H9 (cell line): ENCODE measurements at regions not wholly inside any gene's neighbourhood (a gene's known extent, or its start where the extent isn't known, plus 50 kb on each side); places are given as distances from the start of the nearest gene placed in this dataset.

Experiments used
- DNase-seq: peaks from one replicate; pipeline ENCODE4 v3.0.0-alpha.2; 2017
- H2AFZ ChIP-seq: one replicate; pipeline ENCODE4 v1.6.1; 2013; ENCODE audit warnings: mild to moderate bottlenecking, low read length, control low read depth, moderate library complexity
- H2AK5ac ChIP-seq: 2 replicates; pipeline ENCODE4 v1.6.1; 2013; ENCODE audit warnings: low read length, control low read depth, mixed read lengths; ENCODE audit not compliant: insufficient read length
- H2BK120ac ChIP-seq: one replicate; pipeline ENCODE4 v1.6.1; 2013; ENCODE audit warnings: low read depth, mild to moderate bottlenecking, low read length, control low read depth, inconsistent platforms; ENCODE audit not compliant: poor library complexity, severe bottlenecking
- H2BK12ac ChIP-seq: 2 replicates; pipeline ENCODE4 v1.6.1; 2013; ENCODE audit warnings: low read length, control low read depth, mixed read lengths, low read depth; ENCODE audit not compliant: insufficient read length
- H2BK15ac ChIP-seq: 2 replicates; pipeline ENCODE4 v1.6.1; 2013; ENCODE audit warnings: low read depth, low read length, control low read depth
- H2BK20ac ChIP-seq: one replicate; pipeline ENCODE4 v1.6.1; 2013; ENCODE audit warnings: low read depth, mild to moderate bottlenecking, low read length, control low read depth, inconsistent platforms; ENCODE audit not compliant: poor library complexity, severe bottlenecking
- H2BK5ac ChIP-seq: 2 replicates; pipeline ENCODE4 v1.6.1; 2013; ENCODE audit warnings: low read length, control low read depth, mixed read lengths; ENCODE audit not compliant: insufficient read length
- H3K14ac ChIP-seq: 2 replicates; pipeline ENCODE4 v1.6.1; 2013; ENCODE audit warnings: low read length, control low read depth; ENCODE audit not compliant: insufficient read depth
- H3K18ac ChIP-seq: 2 replicates; pipeline ENCODE4 v1.6.1; 2013; ENCODE audit warnings: low read depth, mild to moderate bottlenecking, mixed read lengths, low read length, control low read depth; ENCODE audit not compliant: insufficient read length
- H3K23ac ChIP-seq: 2 replicates; pipeline ENCODE4 v1.6.1; 2013; ENCODE audit warnings: low read length, control low read depth, mixed read lengths, low read depth; ENCODE audit not compliant: insufficient read length
- H3K23me2 ChIP-seq: 2 replicates; pipeline ENCODE4 v1.6.1; 2013; ENCODE audit warnings: low read depth, mild to moderate bottlenecking, mixed read lengths, low read length, control low read depth; ENCODE audit not compliant: insufficient read length, poor library complexity, severe bottlenecking
- H3K27ac ChIP-seq: 2 replicates; pipeline ENCODE4 v1.5.1; 2013; ENCODE audit warnings: low read length, control low read depth, mixed read lengths, low read depth; ENCODE audit not compliant: insufficient read length
- H3K27me3 ChIP-seq: 2 replicates; pipeline ENCODE4 v1.6.1; 2013; ENCODE audit warnings: low read length, control low read depth, inconsistent platforms; ENCODE audit not compliant: insufficient read depth
- H3K4ac ChIP-seq: 2 replicates; pipeline ENCODE4 v1.6.1; 2013; ENCODE audit warnings: low read depth, mild to moderate bottlenecking, control low read depth, inconsistent platforms, low read length, moderate library complexity
- H3K4me1 ChIP-seq: 2 replicates; pipeline ENCODE4 v1.6.1; 2013; ENCODE audit warnings: low read length, control low read depth, inconsistent platforms; ENCODE audit not compliant: insufficient read depth
- H3K4me2 ChIP-seq: 2 replicates; pipeline ENCODE4 v1.6.1; 2013; ENCODE audit warnings: low read length, control low read depth, mixed read lengths; ENCODE audit not compliant: insufficient read length, insufficient read depth
- H3K56ac ChIP-seq: 2 replicates; pipeline ENCODE4 v1.6.1; 2013; ENCODE audit warnings: low read depth, mild to moderate bottlenecking, mixed read lengths, low read length, control low read depth; ENCODE audit not compliant: insufficient read length
- H3K79me1 ChIP-seq: 2 replicates; pipeline ENCODE4 v1.6.1; 2013; ENCODE audit warnings: low read depth, mild to moderate bottlenecking, moderate library complexity, low read length, control low read depth, inconsistent platforms; ENCODE audit not compliant: insufficient read depth, poor library complexity, severe bottlenecking
- H3K79me2 ChIP-seq: 2 replicates; pipeline ENCODE4 v1.6.1; 2013; ENCODE audit warnings: low read length, control low read depth, inconsistent platforms; ENCODE audit not compliant: insufficient read depth
- H3K9ac ChIP-seq: 2 replicates; pipeline ENCODE4 v1.6.1; 2013; ENCODE audit warnings: low read length, control low read depth, mixed read lengths; ENCODE audit not compliant: insufficient read length; ENCODE audit errors: extremely low read depth
- H3K9me3 ChIP-seq: one replicate; pipeline ENCODE4 v1.6.1; 2013; ENCODE audit warnings: low read depth, low read length, inconsistent platforms; ENCODE audit not compliant: control insufficient read depth
- H3T11ph ChIP-seq: one replicate; pipeline ENCODE4 v1.6.1; 2013; ENCODE audit warnings: mild to moderate bottlenecking, low read length, control low read depth, inconsistent platforms
- H4K20me1 ChIP-seq: one replicate; pipeline ENCODE4 v1.6.1; 2013; ENCODE audit not compliant: control insufficient read depth, insufficient read length, insufficient read depth
- H4K5ac ChIP-seq: 2 replicates; pipeline ENCODE4 v1.6.1; 2013; ENCODE audit warnings: low read depth, mild to moderate bottlenecking, mixed read lengths, low read length, control low read depth; ENCODE audit not compliant: insufficient read length
- H4K8ac ChIP-seq: replicated peaks from 2 replicates; pipeline ENCODE4 v1.6.1; 2013; ENCODE audit warnings: low read length, control low read depth, mixed read lengths, low read depth; ENCODE audit not compliant: insufficient read length
- H4K91ac ChIP-seq: 2 replicates; pipeline ENCODE4 v1.6.1; 2013; ENCODE audit warnings: low read depth, mild to moderate bottlenecking, moderate library complexity, mixed read lengths, low read length, control low read depth; ENCODE audit not compliant: insufficient read length
- H3K27ac Mint-ChIP-seq, 3 experiments: 2 replicates in 2 of 3; 3 replicates in 1 of 3; pipeline ENCODE4 v1.8.0; 2020 to 2021; ENCODE audit warnings: mixed read lengths in 3 of 3, mild to moderate bottlenecking in 1 of 3, moderate library complexity in 1 of 3
- H3K27me3 Mint-ChIP-seq: 2 replicates; pipeline ENCODE4 v1.8.0; 2021; ENCODE audit warnings: low read depth, mild to moderate bottlenecking, moderate library complexity, mixed read lengths
- H3K36me3 Mint-ChIP-seq, 3 experiments: 2 replicates in 2 of 3; 3 replicates in 1 of 3; pipeline ENCODE4 v1.8.0; 2020 to 2021; ENCODE audit warnings: low read depth in 3 of 3, mixed read lengths in 3 of 3; ENCODE audit not compliant: insufficient read depth in 1 of 3
- H3K4me1 Mint-ChIP-seq, 2 experiments: 2 replicates each; pipeline ENCODE4 v1.8.0; 2020; ENCODE audit warnings: mixed read lengths in 2 of 2
- H3K4me3 Mint-ChIP-seq, 2 experiments: 2 replicates in 1 of 2; 3 replicates in 1 of 2; pipeline ENCODE4 v1.8.0; 2020 to 2021; ENCODE audit warnings: mild to moderate bottlenecking in 2 of 2, mixed read lengths in 2 of 2, moderate library complexity in 1 of 2
- H3K9me3 Mint-ChIP-seq, 2 experiments: 2 replicates in 1 of 2; 3 replicates in 1 of 2; pipeline ENCODE4 v1.8.0; 2020; ENCODE audit warnings: mild to moderate bottlenecking in 2 of 2, mixed read lengths in 2 of 2, moderate library complexity in 1 of 2
- WGBS: extraction: QIAGEN DNeasy Blood & Tissue Kit; methylation state at CpG from one replicate; pipeline ENCODE4 v1.1.7; 2013; ENCODE audit warnings: missing lambda C conversion rate, low lambda C conversion rate, mixed read lengths; ENCODE audit not compliant: insufficient read length; ENCODE audit errors: extremely low coverage; 5-methylcytosine and 5-hydroxymethylcytosine counted together
- TF ChIP-seq, protein P1 (sequence below): fragments of 200-600 bp; sonication (generic); conservative IDR thresholded peaks from 3 replicates; pipeline ENCODE4 v1.8.0; 2021; ENCODE audit warnings: antibody characterized with exemption, mild to moderate bottlenecking

DNA sequence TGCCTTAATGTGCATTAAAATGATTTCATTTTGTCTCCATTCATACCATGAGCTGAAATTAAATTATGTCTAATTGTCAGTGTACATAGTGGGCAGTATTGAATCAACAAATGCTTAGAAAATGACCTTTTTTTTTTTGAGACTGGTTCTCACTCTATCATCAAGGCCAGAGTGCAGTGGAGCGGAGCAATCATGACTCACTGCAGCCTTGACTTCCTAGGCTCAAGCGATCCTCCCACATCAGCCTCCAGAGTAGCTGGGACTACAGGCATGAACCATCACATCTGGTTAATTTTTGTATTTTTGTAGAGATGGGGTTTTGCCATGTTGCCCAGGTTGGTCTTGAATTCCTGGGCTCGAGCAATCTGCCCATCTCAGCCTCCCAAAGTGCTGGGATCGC is 117.0 kb upstream of the BLID start:
- Histone ChIP-seq H3K18ac (no peak overlapping the region), H2AK5ac (no peak overlapping the region), H3K27ac (no peak overlapping the region), H2BK120ac (no peak overlapping the region), H3K79me2 (no peaks in the 10 kb centered on the region), H3K56ac (no peak overlapping the region), H4K20me1 (no peaks in the 10 kb centered on the region), H3K9me3 (no peaks in the 10 kb centered on the region), H3T11ph (no peak overlapping the region), H3K4me1 (peaks cover 11% of the 10 kb centered on the region; the same call in 1 of the 2 replicates), H2BK20ac (no peak overlapping the region), H2AFZ (no peak overlapping the region), H4K91ac (no peak overlapping the region), H4K8ac (no peak overlapping the region), H2BK5ac (no peak overlapping the region), H3K4ac (no peak overlapping the region), H3K79me1 (no peaks in the 10 kb centered on the region), H2BK12ac (no peak overlapping the region), H4K5ac (no peak overlapping the region), H3K14ac (no peak overlapping the region), H3K23ac (no peak overlapping the region), H3K9ac (no peak overlapping the region), H3K4me2 (no peak overlapping the region), H3K27me3 (no peaks in the 10 kb centered on the region), H3K23me2 (no peaks in the 10 kb centered on the region), H2BK15ac (no peak overlapping the region)
- H3K9me3 Mint-ChIP-seq = no peaks in the 10 kb centered on the region; a peak in 1 of 5 replicates
- no CpG with 5 or more reads among the region's 4 CpGs for WGBS
- DNase-seq = no peak
- no peaks in the 10 kb centered on the region for H3K27me3 Mint-ChIP-seq
- TF ChIP-seq, protein P1, sequence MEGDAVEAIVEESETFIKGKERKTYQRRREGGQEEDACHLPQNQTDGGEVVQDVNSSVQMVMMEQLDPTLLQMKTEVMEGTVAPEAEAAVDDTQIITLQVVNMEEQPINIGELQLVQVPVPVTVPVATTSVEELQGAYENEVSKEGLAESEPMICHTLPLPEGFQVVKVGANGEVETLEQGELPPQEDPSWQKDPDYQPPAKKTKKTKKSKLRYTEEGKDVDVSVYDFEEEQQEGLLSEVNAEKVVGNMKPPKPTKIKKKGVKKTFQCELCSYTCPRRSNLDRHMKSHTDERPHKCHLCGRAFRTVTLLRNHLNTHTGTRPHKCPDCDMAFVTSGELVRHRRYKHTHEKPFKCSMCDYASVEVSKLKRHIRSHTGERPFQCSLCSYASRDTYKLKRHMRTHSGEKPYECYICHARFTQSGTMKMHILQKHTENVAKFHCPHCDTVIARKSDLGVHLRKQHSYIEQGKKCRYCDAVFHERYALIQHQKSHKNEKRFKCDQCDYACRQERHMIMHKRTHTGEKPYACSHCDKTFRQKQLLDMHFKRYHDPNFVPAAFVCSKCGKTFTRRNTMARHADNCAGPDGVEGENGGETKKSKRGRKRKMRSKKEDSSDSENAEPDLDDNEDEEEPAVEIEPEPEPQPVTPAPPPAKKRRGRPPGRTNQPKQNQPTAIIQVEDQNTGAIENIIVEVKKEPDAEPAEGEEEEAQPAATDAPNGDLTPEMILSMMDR = no peak
- no peak overlapping the region for H3K27ac Mint-ChIP-seq
- no peaks in the 10 kb centered on the region for H3K36me3 Mint-ChIP-seq
- H3K4me3 Mint-ChIP-seq = no peak overlapping the region
- no peaks in the 10 kb centered on the region for H3K4me1 Mint-ChIP-seq
